HG02798 (cell line): ENCODE measurements at regions not wholly inside any gene's neighbourhood (a gene's known extent, or its start where the extent isn't known, plus 50 kb on each side); places are given as distances from the start of the nearest gene placed in this dataset.
"Not testable (repeated sequence)": the region's sequence is repeated elsewhere in the genome, so short reads cannot be mapped to it uniquely, and the experiment has no call there.

Experiments
- ATAC-seq: cut with Tn5 transposase; IDR thresholded peaks from one replicate; pipeline ENCODE4 v1.9.1; 2021; ENCODE audit warnings: mild to moderate bottlenecking; ENCODE audit not compliant: unreplicated experiment, poor library complexity

DNA sequence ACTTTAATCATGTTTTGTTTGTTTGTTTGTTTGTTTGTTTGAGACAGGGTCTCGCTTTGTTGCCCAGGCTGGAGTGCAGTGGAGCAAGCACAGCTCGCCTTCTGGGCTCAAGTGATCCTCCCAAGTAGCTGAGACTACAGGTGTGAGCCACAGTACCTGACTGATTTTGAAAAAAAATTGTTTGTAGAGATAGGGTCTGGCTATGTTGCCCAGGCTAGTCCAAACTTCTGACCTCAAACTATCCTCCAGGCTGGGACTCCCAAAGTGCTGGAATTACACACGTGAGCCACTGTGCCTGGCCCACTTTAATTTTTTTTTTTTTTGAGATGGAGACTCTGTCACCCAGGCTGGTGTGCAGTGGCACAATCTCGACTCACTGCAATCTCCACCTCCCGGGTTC is 74.8 kb upstream of the CLDN5 start:
- no peak for ATAC-seq

DNA sequence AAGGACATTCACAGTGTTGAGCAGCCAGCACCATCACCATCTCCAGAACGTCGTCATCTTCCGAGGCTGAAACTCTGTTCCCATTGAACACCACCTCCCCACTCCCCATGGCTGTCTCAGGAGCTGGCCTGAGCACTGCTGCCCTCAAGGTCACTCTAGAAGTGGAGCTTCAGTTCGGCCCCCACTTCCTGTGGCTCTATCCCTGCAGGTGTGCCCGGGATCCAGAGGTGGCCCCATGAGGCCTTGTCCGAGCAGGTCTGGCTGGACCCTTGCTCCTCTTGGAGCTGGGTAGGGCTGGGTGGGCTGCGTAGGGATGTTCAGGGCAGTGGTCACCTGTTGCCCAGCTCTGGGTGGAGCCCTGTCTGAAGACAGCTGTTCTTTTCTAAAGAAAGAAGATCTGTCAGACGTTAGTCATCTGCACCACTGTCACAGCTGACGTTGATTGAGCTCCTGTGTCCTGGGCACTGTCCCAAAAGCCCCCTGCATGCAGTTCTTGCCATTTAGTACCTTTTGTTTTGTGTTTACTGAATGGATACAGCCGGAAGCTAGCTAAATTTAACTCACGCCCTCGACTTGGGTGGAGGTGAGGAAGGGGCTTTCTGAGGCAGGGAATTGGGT is 75.5 kb upstream of the CLDN5 start:
- no peak for ATAC-seq

DNA sequence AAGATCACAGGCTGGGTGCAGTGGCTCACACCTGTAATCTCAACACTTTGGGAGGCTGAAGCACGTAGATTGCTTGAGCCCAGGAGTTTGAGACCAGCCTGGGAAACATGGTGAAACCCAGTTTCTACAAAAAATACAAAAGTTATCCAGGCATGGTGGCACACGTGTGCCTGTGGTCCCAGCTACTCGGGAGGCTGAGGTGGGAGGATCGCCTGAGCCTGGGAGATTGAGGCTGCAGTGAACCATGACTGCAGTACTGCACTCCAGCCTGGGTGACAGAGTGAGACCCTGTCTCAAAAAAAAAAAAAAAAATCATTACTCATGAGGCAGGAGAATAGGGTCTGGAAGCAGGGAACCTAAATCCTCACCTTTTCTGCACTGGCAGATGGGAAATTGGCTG is 79.1 kb upstream of the CLDN5 start:
- not testable (repeated sequence) for ATAC-seq

DNA sequence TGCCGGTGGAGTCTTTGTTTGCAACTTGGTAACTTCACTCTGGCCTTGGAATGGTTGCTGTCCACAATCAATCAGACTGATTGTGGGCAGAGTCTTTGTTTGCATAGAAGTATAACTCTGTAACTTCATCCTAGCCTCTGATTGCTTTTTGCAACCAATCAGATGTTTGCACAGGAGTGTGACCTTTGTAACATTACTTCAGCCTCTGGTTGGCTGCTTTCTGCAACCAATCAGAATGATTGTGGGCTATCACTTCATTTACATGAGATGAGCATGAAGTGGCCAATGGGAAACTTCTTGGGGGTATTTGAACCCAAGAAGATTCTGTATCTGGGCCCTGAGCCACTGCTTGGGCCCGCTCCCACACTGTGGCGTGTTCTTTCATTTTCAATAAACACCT is 79.6 kb upstream of the CLDN5 start:
- ATAC-seq: no peak

DNA sequence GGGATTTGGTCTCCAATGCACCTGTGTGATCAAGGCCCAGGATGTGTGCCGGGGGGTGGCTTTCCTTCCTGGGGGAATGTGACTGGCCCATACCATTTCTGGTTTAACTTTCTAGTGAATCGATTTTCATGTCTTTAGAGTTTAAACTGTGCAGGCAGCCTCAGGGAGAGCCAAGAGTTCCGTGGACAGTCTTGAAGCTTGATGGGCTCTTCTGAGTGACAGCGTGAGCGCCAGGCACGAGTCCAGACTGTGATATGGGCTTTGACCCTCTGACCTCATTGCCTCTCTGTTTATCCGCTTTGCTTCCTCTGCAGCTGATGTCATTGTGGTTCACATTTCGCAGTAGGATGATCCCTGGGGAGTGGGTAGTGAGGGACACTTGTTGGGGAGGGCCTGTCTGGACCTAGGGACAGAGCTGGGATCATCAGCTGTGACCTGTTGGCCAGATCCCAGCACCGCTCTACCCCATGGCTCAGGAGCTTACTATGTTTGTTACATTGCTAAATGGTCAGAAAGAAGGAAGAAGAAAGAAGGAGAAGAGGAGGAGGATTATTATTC is 80.6 kb upstream of the CLDN5 start:
- no peak for ATAC-seq

DNA sequence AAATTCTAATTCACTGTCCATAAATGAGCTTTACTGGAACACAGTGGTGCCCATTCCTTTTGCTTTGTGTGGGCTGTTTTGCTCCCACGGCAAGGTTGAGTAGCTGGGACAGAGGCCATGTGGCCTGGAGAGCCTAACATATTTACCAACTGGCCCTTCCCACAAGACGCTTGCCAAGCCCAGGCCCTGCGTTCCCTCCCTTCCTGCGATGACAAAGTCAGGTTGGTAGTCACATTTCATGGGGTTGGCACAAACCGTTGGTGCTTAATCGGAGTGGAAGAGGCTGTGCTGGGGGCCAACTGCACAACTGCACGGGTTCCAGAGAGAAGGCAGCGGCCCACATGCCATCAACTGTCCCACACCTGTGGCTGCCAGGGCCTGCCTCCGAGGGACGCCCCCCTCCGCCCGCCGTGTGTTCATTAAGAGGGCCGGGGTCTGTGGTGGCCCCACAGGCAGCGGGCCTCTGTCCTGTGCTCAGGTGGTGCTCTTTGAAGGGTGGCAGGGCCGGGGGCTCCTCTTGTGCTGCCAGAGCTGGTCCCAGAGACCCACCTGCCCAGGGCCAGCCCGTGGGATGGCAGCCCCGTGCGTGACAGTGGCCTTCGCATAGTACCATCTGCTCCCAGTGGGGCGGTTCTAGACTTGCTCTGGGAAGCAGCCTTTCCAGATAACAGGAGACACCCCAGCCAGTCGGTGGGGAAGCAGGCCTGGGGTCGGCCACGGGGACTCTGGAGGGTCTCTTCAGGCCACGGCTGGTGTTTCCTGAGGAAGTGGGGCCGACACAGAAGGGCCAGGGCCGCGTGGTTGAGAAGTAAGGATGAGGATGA is 81.5 kb upstream of the CLDN5 start:
- no peak for ATAC-seq

DNA sequence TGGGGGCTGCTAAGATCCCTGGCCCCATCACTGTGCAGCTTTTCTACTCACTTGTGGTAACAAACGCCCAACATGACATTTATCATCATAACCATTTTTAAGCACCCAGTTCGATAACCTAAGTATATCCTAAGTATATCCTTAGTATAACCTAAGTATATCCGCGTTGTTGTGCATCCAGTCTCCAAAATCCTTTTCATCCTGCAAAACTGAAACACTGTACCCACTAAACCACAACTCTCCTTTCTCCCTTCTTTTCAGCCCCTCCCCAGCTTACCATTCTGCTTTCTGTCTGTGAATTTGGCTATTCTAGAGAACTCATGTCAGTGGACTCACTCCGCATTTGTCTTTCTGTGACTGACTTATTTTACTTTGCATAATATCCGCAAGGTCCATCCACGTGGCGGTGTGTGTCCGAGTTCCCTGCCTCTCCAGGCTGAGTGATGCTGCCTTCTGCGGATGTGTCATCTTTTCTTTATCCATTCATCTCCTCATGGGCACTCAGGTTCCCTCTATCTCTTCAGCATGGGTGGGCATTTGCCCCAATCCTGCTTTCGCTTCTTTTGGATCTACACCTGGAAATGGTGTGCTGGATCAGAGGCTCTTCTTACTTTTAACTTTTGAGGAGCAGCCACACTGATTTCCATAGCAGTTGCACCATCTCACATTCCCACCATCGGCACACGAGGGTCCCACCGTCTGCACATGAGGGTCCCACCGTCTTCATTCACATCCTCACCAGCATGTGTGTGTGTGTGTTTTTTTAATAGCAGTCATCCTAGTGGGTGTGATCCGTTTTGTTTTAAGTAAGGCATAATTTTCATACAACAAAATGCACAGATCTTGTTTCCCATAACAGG is 82.4 kb upstream of the CLDN5 start:
- ATAC-seq: no peak

DNA sequence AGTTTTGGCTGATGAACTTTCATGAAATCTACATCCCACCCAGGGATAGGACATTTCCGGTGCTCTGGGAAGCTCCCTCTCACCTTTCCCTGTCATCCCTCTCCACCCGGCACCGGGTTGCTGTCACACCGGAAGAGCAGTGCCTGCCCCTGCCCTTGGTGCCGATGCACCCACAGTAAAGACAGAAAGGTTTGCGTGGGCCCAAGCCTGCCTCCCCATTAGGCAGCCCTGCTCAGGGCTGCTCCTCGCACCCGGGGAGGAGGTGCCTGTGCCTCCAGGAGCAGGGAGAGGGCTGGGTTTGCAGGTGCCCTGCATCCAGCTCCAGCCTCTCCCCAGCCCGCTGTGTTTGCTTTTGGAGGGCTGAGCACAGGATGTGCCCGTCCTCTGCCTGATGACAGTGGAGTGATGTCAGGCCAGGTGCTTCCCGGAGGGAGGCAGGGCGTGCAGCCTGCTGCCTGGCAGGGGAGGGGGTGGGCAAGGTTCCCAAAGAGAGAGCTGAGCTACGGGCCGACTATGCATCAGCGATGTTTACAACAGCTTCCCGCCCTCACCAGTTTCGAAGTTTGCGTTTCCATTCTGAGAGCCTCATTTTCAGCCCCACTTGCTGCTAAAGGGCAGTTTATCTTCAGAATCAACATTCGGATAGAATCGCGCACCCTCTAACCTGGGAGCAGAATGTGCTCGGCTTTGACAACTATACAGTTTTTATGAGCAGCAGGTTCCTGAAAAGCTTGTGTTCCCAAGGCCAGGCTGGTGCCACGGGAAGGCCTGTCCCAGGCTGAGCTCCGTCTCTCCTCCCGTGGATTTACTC is 83.2 kb upstream of the CLDN5 start:
- ATAC-seq: no peak

DNA sequence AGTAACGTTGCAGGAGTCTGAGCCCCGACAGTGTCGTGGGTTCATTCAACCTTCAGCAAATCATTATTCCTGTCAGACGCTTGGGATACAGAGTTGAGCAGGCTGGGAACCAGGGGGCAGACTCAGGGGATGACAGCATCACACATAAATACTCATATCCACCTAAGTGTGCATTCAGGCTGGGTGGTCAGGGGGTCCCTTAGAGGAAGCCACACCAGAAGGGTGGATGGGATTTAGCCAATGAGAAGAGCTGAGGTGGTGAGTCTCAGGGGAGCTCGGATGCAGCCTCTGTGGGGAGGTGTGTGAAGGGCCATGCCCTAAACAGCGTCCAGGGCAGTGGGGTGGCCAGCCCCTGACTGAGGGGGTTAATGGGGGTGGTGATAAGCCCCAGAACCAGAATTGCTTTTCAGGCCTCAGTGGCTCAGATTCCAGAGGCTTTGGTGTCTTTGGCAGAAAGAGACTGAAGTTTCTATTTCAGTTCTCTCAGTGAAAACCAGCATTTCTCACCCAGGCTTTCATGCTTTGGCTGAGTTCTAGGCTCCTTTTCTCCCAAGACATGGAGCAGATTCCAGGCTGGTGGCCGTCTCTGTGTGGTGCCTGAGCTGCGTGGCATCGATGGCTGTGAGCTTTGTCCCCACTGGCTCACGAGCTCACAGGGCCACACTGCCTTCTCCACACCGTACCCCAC is 83.9 kb upstream of the CLDN5 start:
- no peak for ATAC-seq

DNA sequence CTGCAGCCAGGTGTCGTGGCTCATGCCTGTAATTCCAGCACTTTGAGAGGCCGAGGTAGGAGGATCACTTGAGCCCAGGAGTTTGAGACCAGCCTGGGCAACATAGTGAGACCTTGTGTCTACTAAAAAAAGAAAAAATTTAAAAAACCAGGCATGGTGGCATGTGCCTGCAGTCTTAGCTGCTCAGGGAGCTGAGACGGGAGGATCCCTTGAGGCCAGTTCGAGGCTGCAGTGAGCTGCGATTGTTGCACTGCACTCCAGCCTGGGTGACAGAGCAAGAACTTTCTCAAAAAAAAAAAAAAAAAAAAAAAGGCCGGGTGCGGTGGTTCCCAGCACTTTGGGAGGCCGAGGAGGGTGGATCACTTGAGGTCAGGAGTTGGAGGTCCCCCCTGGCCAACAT is 85.5 kb upstream of the CLDN5 start:
- not testable (repeated sequence) for ATAC-seq

DNA sequence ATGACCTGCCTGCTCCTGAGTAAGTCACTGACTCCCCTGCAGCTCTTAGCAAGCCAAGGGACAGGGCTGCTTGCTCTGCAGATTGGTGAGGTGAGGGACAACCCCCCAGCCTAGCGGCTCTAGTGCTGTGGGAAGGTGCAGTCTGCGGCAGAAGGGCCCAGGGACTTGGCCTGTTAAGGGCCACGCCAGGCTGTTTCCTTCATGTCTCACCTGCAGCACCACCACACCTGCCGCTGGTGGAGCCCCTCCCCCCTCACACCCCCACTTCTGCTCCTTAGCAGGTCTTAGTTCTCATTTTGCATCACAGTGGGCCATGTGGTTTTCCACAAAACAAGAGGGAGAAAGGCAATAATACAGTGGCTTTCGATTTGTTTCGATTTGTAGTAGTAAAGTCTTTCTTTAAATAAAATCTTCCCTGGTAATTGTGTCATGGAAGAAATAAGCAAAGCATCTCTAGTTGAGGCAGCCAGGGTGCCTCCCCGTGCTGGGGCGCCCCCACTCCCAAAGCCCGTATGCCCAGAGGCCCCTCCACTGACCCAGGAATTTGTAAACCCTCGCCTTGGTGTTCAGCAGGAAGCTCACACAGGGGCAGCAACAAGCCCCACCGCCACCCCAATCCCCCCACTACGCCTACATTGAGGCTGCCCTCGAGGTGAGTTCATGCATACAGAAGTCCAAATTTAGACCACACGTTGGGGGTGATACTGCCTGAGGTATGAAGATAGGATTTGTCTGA is 86.5 kb upstream of the CLDN5 start:
- ATAC-seq: no peak

DNA sequence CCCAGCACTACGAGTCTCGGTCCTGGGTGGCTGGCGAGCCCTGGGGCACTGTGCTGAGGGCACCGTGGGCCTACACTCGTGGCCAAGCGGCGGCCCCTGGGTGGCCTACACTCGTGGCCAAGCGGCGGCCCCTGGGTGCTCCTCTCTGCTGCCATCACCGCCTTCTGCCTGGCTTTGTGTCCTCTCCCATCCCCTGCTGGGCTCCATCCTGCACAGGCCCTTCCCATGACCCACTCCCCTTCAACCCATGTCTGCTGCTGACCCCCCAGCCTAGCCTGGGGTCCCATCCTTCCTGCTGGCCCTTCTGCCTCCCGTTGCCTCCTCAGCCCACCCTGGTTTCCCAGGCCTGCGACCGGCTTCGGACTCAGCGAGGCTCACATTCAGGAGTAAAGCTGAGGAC is 87.4 kb upstream of the CLDN5 start:
- ATAC-seq: no peak

DNA sequence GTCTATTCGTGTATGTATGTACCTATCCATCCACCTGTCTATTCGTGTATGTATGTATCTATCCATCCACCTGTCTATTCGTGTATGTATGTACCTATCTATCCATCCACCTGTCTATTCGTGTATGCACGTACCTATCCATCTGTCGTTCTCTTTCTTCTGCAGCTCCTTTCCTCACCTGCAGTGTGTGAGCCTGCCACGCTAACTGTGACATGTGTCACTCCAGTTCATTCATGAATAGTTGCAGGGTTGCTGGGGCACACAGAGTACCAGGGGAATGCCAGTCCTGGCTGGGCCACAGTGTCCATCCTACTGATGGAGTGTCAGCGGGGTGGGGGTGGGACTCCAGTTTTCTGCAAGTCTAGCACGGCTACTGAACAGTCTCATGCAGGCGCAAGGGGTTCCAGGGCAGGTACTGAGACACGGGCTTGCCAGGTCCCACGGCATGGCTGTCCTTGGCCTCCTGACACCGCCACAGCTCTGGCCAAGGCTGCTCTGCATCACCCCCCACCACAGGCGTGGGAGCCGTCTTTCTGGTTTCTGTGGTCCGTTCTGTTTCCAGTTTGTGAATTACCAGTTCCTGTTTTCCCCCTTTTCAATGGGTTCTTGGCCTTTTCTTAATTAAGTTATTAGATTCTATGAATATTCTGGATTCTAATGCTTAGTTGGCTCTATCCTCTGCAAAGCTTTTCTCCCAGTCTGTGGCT is 88.8 kb upstream of the CLDN5 start:
- no peak for ATAC-seq

DNA sequence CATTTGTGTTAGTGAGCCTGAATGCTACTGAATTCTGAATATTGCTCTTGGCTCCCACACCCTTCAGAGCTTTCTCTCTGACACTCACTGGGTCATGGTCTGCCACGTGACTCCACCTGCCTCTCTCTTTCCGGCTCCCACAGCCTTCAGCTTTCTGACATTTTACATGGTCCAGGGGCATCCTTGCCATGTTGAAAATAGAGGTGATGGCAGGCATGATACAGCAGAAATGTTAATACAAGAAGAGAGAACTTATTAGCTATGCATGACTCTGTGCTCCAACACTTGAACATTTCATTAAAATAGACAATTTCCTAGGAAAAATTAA is 90.3 kb upstream of the CLDN5 start:
- no peak for ATAC-seq

DNA sequence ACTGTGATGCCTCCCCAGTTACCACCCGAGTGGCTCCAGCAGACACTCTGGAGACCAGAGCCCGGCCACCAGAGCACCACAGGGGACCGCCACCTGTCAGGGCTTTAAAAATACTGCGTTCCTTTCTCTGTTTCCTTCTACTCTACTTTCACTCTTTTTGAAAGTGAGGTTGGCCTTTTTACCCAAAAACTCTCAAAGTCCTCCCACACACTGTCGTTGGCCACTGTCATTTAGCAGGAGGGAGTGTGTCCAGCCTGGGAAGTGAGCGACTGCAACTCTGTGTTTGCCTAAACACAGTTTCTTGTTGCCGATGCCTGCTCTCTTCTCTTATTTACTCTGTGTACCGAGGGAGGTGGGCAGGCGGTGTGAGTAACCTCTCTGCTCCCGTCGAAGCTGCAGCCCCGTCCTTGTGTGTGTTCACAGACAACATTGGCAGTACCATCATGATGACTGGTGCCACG is 90.8 kb upstream of the CLDN5 start:
- no peak for ATAC-seq

DNA sequence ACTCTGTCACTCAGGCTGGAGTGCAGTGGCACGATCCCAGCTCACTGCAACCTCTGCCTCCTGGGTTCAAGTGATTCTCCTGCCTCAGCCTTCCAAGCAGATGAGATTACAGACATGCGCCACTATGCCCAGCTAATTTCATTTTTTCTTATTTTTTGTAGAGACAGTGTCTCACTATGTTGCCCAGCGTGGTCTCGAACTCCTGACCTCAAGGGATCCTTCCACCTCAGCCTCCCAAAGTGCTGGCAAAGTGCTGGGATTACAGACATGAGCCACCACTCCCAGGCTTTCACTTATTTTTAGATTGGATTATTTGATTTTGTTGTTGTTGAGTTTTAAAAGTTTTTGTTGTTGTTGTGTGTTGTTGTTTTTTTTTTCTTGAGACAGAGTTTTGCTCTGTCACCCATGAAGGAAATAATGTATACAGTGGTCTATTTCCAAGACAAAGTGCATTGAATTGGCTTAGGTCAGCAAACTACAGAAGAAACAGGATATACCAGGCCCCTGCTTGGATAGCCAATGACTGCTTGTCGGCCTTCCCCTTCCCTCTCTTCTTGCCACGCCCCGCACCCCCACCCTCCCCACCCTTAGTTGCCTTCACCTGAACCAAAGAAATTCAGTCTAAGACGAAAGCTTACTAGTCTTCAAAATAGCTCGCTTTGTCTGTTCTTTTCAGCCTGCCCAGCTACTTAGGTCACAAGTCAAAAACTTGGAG is 91.8 kb upstream of the CLDN5 start:
- ATAC-seq: no peak

DNA sequence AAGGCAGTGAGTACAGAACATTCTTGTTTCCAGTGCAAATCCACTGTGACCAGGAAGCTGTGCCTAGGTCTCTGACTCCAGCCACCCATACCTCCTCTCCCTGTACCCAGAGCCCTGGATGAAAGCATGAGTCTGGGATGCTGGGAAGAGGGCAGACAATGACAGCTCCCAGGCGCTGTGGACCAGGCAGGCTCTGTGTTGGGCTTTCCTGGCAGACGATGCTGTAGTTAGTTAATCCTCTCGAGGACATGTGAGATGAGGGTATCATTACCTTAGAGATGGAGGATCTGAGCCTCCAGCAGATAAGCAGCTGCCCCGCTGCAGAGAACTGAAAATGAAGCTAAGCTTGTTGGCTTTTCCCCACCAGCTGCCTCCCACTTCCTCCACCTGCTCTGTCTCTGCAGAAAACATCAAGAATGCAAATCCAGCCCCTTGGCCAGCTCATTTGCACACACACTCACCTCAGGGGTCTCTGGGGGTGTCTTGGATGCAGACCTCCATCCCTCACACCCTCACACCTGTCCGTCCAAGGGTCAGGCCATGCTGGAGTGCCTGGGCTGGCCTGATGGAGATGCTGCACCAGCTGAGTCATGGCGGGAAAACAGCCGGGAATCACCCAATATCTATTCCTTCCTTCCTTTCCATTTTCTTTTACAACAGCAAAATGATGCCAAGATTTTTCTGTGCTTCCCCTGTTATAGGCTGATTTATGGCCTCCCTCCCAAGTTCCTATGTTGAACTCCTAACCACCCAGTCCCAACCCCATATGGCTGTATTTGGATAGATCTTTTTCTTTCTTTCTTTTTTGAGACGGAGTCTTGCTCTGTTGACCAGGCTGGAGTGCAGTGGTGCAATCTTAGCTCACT is 94.9 kb upstream of the SEPTIN5 start:
- ATAC-seq: peak; percentile 53
